Loucy (cell line): ENCODE measurements at regions not wholly inside any gene's neighbourhood (a gene's known extent, or its start where the extent isn't known, plus 50 kb on each side); places are given as distances from the start of the nearest gene placed in this dataset.

Source experiments
- CTCF ChIP-seq: fragments of 200-600 bp; sonication (generic); conservative IDR thresholded peaks from 2 replicates; pipeline ENCODE4 v1.5.1; 2014; ENCODE audit warnings: mild to moderate bottlenecking, antibody characterized with exemption, low read length
- EZH2phosphoT487 ChIP-seq: fragments of 200-600 bp; IDR thresholded peaks from 2 replicates; pipeline ENCODE4 v1.6.1; 2018; ENCODE audit warnings: antibody characterized with exemption, mild to moderate bottlenecking, moderate library complexity, borderline replicate concordance

- peak; percentile 49 for TF ChIP-seq CTCF
- no peak for TF ChIP-seq EZH2phosphoT487
Observed at GRCh38 chr4:130306566-130306965, 1210.6 kb downstream of the C4orf33 start.
